ENCODE measurements at regions not wholly inside any gene's neighbourhood (a gene's known extent, or its start where the extent isn't known, plus 50 kb on each side); places are given as distances from the start of the nearest gene placed in this dataset.

DNA sequence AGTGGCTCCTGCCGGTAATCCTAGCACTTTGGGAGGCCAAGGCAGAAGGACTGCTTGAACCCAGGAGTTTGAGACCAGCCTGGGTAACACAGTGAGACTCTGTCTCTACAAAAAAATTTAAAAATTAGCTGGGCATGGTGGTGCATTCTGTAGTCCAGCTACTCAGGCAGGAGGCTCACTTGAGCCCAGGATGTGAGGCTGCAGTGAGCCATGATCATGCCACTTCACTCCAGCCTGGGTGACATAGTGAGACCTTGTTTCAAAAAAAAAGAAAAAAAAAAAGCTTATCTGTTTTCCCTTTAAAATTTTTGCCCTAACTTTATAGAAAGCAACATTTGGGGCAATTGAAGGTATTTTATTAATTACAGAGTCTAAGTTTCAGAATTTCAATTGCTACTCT is 486.0 kb downstream of the BCAT1 start:
- no peak for DNase-seq

DNA sequence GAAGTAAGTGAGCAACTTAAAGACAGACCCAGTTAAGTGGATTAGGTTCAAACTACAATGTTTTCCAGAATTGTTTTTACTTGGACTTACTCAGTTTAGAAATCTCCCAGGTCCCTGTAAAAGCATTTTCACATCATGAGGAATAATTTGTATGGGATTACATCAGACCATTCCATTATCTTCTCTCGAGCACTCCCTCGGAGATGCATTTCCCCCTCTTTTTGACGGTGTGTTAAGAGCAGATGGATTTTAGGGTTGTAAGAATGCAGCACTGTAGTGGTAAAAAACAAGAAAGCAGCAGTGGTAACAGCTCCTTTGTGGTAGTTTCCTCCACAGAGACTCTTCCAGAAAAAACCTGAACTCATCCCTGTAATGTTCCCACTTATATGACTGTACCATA is 488.4 kb downstream of the BCAT1 start:
- no peak for DNase-seq

DNA sequence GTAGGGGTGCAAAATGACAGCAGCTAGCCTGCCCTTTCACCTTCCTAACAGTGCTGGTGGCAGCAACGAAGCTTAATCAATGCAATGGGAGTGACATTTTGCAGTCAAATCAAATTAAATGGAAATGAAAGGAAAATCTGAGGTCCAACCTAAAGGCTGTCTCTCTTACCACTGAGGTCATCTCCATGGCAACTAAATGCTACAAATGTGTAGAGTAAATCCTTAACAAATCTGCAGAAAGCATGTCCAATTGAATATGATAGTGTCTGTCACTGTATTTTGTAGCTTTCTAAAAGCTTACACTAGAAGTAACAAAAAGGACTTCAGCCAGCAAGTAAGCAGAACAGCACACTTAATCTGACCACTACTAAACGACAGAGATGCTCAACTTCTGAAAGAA is 488.8 kb downstream of the BCAT1 start:
- DNase-seq: no peak

DNA sequence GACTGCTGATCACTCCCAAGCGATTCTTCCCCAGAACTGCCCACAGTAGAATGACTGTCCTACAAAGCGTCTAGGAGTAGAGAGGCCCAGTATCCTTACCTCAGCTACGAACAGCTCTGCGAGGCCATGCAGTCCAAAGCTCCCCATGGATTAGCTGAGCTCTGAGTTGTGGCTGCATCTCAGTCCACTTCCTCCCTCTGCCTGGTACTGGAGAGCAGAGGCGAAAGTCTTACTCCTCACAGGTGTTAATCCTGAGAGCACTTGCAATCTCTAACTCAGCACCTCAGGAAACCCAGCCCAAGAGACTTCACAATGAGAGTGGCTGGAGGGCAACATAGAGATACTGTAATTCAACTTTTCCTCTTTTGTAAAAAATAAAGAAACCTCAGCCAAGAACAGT is 493.1 kb downstream of the BCAT1 start:
- DNase-seq: no peak

DNA sequence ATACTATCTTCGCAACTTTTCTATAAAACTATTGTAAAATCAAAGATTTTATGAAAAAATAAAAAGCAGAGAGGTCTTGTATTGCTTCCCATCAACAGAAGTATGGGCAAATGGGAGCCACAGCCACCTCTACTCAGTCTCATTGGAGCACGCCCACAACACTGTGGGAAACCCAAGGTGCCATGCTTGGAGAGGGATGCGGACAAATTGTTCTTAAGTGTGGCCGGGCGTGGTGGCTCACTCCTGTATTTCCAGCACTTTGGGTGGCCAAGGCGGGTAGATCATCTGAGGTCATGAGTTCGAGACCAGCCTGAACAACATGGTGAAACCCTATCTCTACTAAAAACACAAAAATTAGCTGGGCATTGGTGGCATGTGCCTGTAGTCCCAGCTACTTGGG is 498.2 kb upstream of the SOX5 start:
- DNase-seq: no peak

DNA sequence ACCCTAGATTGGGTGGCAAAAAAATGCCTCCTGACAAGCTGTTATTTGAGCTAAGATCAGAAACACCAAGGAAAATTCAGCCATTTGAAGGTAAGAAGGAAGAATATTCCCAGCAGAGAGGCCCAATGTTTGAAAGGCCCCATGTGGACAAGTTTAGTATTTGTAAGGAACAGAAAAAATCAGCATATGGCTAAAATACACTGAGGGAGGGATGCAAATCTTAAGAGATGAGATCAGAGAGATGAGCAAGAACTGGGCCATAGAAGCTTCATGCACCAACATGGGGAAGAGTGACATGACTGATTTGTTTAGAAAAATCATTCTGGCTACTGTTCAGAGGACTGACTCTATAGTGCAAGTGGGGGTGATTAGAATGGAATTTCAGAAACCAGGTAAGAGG is 496.8 kb upstream of the SOX5 start:
- DNase-seq: no peak

DNA sequence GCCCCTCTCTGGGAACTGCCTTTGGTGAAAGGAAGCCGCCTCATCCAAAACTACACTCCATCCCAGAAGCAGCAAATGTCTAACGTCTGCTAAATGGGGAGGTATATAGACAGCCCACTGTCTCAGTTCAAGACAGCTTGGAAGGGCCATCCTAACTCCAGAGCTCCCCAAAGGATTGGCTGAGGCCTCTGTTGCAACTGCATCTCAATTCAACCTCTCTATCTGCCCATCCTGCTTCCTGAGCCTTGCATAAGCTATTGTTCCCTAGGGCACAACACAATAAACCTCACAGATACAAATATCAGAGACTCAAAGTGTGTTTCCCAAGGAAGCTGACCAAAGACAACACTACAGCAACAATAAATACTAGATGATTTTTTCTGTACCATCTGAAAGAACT is 495.2 kb upstream of the SOX5 start:
- no peak for DNase-seq

DNA sequence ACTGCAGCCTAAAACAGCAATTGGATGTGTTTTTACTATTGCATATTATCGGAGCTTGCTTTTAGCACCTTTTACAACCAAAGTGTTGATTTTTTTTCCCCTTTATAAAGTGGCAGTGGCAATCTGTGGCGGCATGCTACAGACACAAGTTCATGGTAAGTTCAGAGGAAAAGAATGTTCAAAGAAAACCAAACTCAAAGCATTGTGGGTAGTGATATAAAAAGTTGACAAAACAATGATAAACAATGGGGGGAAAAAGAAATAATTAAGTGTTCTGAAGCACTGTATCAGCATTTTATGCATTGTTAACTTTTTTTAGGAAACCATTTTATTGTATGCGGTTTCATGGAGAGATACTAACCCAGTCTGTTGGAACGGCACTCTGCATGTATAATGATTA is 492.0 kb upstream of the SOX5 start:
- DNase-seq: no peak

DNA sequence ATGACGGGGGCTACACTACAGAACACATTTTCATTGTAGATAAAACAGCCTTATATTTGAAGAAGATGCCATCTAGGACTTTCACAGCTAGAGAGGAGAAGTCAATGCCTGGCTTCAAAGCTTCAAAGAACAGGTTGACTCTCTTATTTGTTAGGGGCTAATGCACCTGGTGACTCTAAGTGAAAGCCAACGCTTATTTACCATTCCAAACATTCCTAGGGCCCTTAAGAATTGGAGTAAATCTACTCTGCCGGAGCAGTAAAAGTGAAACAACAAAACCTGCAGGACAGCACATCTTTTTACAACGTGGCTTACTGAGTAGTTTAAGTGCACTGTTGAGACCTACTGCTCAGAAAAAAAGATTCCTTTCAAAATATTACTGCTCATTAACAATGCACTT is 487.2 kb upstream of the SOX5 start:
- no peak for DNase-seq

DNA sequence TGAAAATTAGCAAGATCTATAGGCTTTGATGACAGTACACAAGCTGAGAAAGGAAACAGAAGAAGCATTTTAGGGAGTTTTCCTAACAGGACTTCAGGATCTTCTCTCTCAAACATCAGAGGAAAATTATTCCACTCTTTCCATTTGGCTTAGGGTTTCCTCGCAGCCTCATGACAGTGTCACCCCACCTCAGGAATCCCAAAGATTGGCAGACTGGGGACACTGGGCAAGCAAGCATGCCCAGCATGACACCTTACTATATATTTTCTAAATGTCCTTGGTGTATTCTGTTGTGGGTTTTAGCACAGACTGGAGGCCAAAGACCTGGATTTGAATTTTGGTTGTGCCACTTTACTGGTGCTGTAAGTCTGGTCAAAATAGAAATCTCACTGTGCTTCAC is 482.4 kb upstream of the SOX5 start:
- DNase-seq: no peak

DNA sequence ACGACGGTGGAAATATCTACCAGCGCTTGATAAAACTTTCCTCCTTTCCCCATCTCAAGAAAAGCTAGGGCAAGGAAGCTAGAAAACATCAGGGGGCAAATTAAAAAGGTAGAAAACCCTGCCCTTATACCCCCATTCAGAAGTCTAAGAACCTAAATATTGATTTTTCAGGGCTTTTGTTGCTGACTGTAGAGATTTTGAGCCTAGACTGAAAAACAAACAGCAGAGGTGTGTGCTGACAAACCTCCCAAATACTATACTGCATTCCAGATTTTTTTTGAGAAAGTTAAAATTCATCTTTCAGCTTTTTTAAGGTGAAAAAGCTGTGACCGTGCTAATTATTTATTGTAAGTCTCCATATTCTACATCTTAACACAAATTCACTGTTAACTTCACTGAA is 478.3 kb upstream of the SOX5 start:
- DNase-seq: no peak

DNA sequence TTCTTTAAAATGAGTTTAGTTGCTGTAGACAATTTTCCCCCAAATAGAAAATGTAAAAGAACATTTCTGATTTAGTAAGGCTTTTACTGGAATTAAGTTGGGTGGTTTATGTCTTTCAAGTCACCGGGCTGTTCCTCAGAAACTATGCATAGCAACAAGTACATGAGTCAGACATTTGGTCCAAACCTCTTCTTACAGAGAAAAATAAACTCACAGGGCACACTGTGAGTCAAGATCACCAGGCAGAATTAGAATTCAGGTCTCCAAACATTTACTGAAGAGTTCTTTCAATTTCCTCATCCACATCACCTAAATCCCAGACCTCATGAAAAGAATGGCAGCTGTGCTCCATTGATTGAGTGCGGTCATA is 476.1 kb upstream of the SOX5 start:
- DNase-seq: no peak

DNA sequence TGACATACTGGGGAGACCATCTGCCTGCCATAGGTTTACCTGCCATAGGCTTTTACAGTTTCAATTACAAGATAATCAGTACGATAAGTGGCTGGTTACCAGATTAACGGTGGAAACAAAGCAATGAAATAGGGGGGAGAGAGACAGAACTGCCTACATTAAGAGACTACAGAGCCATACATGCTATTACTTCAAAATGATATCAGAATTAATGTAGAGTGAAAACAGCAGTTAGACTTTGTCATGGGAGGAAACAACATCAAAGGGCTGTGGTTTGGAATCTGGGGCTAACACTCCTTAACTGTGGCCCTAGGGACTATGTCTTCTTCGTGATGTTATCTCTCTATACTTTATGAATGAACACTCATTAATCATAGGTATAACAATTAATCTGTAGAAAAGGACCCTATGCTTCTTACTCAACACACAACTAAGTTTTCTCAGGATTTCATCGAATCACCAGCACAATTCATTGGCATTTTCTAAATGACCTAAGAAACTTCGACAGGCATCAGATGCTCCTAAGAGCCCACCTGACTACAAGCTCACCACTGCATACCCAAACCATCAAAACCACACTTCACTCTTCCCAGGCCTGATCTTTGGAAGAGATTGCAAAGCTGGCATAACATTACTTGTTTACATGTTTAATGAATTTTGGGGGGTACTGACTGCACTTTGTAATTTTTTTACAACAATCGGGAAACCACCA is 475.6 kb upstream of the SOX5 start:
- peak; percentile 30 for DNase-seq

DNA sequence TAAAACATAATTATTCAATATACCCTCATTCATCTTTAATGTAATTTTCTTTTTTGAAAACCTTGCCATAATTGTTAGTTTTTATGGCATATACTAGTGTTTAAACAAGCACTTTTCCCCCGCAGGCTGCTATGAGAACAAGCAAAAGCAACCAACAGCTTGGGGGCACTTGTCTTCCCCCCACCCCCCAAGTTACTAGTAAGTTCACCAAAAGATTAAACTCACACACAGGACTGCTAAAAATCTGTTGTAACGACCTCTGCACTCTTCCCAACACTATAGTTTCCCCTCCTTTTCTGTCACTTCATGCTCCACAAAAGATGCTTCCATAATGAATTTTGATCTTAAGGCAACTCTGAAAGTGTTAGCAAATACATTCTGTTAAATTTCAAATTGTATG is 474.9 kb upstream of the SOX5 start:
- DNase-seq: no peak

DNA sequence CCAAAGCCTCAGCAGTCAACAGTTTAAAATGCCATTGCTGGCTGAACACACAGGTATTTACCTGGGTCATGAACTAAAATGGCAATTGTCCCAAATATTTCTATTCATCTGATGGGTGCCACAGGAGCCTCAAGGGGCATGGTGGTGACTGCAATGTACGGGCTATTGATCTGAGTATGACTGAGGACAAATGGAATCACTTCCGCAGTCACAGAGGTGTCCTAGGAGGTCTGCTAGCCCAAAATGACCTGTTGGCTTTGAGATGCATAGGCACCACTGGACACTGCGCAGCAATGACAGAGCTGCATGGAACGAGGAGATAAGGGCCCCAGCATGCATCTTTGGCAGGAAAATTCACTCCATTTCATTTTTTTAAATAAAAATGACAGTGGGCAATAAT is 474.1 kb upstream of the SOX5 start:
- DNase-seq: no peak

DNA sequence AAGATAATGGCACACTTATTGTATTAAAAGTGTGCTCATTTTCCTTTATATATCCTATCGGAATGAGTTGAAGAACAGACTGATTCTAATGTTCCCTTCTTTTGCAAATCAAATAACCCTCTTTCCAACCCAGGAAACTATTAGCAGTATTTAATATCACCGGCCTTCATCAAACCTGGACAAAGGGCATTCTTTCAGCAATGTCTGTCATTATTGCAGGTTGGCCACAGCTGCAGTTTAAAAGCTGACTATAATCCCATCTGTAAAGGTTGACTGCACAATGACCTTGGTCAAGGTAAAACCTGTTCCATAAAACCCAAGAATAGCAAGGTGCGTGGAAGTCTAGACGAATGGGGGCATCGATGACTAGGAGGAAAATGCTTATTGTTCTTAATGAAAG is 472.3 kb upstream of the SOX5 start:
- no peak for DNase-seq

DNA sequence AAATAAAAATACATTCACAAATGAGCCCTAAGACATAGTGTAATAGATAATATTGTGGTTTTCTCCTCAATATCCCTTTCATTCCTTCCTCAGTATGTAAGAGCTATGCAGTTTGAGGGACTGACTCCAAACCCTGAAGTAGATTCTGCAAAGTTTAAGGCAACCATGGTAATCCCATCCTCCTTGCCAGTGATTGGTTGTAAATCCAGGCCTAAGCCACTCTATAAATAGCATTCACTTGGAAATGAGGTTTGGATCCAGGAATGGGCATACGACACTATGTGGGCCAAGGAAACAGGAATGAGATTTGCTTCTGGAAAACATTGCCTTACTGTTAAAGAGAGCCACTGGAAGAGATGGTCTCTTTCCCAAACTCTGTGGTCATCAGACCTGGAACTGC is 468.7 kb upstream of the SOX5 start:
- DNase-seq: no peak

DNA sequence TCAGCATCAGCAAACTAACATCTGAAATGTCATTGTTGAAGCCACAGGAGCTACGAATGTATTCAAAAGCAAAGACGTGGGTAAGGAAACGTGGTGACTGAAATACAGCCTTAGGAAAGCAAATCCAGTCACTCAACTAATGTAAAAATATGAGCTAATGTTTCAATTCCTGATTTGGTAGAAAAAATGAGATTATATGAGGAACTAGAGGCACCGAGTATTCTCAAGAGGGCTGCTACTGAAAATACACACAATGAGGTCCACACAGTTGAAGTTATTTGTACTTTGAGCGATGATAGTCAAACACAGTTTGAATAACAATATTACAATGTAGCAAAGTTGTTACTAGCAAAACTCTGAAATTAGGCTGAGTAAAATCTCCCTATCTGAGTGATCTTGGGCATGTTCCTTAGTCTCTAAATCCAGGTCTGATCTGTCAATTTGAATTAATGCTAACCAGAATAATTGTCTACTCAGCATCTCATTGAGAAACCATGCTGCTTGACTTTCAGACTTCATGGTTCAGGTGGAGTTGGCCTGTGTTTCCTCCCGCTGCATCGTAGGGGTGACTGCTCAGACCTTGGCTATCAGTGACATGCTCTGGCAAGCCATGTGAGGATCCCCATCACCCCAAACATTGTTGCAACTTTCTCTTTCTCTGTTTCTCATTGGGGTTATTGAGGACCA is 467.1 kb upstream of the SOX5 start:
- no peak for DNase-seq

DNA sequence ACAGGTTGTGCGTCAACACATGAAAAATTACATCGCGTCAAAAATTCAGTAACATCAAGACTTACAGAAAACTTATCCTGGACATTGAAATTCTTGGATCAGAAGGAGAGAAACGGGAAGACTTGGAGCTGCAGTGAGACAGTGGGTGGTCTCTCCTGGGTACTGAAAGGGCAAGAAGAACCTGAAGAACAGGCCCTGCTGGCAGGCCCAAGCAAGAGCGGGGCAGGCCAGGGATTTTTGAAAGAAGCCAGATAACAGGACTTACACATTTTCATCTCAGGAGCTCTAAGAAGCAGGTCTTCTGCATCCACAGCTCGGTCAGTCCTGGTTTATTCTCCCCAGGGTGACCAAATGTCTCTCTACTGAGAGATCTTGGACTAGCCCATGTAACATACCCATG is 466.5 kb upstream of the SOX5 start:
- DNase-seq: no peak

DNA sequence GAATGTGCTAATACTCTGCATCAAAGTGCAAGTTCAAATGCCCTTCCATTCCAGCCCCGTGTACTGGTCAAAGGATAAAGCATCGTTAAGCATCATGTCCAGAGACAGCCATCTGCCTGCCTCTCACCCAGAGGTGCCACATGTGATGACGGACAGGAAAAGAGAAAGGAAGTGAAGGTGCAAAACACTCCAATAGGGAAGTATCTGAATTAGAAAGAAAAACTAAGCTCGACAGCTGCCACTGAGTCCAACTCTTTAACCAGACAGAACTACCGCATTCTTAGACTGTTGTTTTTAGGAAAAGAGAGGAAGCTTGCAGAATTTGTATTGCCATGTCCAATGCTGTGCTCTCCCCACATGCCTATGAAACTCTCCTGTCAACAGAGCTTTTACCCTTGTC is 465.0 kb upstream of the SOX5 start:
- DNase-seq: no peak

DNA sequence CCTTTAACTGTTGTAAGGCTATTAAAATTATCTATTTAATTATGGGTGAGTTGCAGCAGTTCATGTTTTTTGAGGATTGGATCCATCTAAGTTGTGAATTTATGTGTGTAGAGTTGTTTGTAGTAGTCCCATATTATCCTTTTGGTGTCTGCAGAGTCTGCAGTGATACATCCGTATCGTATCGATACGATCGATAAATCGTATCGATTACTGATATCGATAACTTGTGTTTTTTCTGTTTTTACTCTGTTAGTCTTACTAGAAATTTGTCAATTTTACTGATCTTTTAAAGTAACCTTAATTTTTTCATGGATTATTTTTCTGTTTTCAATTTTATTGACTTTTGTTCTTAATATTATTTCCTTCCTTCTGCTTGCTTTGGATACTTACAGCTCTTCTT is 462.5 kb upstream of the SOX5 start:
- DNase-seq: no peak

DNA sequence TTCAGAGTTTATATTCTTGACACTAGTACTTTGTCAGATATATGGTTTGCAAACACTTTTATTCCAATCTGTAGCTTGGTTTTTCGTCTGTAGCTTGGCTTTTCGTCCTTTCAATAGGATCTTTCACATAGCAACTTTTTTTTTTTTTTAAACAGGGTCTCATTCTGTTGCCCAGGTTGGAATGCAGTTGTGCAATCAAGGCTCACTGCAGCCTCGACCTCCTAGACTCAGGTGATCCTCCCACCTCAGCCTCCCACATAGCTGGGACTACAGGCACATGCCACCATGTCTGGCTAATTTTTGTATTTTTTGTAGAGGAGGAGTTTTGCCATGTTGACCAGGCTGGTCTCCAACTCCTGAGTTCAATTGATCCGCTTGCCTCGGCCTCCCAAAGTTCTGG is 460.4 kb upstream of the SOX5 start:
- no peak for DNase-seq

DNA sequence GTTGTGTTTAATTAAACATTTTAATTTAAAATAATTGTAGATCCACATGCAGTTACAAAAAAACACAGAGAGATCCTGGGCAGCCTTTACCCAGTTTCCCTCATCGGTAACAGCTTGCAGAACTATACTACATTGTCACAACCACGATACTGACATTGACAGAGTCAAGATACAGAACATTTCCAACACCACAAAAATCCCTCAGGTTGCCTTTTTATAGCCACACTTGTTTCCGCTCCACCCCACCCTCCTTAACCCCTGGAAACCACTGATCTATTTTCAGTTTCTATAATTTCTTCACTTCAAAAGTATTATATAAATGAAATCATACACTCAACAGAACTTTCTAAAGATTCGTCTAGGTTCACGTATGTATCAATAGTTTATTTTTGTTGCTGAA is 458.8 kb upstream of the SOX5 start:
- DNase-seq: no peak

DNA sequence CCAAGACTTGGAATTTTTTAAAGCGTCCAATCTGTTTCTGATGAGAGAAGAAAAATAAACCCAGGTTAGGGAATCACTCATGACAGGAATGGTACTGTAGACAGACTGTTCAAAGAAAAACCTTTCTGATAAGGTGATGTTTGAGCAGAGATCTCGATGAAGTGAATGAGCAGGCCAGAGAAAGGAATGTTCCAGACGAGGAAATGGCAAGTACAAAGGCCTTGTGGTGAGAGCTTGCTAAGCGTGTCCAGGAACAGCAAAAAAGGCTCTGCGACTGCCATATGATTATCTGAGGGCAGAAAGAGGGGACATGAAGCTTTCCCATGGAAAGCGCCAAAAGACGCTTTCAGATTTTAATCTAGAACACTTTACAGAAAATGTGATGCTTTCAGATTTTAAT is 458.4 kb upstream of the SOX5 start:
- no peak for DNase-seq

DNA sequence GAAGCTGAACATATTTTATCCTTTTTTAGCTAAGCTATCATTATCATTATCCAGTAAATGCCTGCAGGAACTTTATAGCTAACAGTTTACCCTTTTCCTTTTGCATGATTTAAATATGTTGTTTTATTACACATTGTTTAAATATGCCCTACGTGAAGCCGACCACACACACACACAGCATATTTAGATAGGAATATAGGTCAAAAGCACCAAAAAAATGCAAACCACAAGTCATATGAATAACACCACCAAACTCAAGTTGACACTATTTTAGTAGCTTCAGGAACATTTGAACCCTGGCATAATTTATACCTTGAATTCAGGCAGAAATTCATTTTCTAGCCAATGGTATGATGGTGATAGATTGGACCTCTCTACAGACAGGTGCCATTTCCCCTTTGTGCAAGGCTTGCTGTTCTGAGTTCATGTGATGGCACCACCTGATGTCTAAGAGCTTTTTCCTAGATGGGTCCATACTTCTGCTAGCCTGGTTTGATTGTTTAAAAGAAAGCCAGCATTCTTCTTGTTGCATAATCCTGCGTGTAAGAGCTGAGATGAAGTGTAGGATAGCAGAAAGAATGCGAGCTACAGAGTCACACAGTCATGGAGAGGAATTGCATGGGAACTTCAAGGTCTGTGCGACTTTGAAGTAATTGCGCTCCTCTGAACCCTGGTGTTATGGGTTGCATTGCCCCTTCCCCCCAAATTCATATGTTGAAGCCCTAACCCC is 454.8 kb upstream of the SOX5 start:
- no peak for DNase-seq
